Stimulated activated naive CD8-positive, alpha-beta T cell treated with anti-CD3 and anti-CD28 coated beads, Interleukin-15, Interleukin-2, amounts not matched to agents 100 U/mL and 50 U/mL, for 24 hours (primary cell): ENCODE measurements at regions not wholly inside any gene's neighbourhood (a gene's known extent, or its start where the extent isn't known, plus 50 kb on each side); places are given as distances from the start of the nearest gene placed in this dataset.

Source experiments
- ATAC-seq: fragments of 150-1000 bp; cut with Tn5 transposase; one replicate; pipeline ENCODE4 v1.10.0; 2021
- DNase-seq: peaks from one replicate; pipeline ENCODE4 v3.0.0; 2021

DNA sequence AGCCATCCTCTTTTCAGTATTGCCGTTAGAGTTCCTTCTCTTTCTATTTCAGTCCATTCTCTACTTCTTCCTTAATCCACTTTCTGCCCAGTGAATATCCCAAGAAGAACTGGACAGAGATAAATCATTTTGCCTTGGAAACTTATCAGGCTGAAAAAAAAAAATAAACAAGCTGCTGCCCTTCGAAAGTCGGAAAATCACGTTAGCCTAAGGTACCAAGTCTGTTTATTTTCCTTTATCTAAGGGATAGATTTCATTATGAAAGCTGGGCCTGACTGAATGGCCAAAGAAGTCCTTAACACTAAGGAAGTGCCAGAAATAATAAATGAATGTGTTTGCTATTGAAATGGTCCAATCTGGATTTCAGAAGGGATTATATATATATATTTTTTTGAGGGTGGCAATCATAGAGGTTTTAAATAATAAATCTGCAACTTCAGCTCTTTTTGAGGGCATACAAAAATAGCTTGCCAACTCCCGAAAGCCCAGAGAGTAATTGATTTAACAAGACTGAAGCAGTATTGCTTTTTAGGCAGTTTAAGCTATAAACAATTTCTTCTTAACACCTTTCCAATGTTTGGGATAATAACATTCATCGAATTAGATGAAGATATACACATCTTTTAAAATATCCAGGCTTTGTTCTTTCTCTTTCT, 127.0 kb upstream of the STMND1 start:
- ATAC-seq, result no peak
- DNase-seq, result no peak

DNA sequence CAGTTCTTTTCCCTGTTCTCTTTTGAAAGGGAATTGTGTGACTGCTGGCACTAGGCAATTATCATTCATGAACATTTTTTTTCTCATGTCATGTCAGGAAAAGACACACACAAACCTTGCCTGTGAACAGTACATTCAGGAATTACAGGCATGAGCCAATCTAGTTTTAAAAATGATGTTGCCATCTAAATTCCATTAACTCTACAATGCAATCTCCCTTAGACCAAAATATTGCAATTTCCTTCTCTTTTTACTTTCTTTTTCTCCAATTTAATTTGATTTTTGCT, 127.5 kb upstream of the STMND1 start:
- ATAC-seq, result no peak
- DNase-seq, result no peak

- no peak for DNase-seq
- no peak for ATAC-seq
Observed at GRCh38 chr6:16973545-16974386, 128.1 kb upstream of the STMND1 start.

DNA sequence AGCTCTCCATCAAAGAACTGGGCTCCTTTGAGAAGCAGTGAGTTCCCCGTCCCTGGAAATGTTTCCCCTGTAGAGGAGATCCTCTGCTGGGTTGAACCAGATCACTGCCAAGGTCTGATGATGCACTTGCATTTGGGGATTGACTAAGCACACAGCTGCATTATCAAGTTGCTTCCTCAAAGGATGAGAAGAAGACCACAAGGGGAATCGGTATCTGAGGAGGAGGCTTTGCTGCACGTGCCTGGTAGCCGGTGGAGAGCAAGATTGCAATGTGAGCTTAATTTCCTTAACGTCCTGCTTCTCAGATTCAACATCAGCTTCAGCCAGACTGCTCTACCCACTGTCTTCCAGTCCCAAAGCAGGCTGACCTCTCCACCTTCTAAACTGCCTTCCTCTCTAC, 128.8 kb upstream of the STMND1 start:
- DNase-seq (no peak), ATAC-seq (no peak)

- DNase-seq (no peak), ATAC-seq (peak; percentile 59)
Observed at GRCh38 chr6:16972535-16972934, 129.3 kb upstream of the STMND1 start.

- no peak for DNase-seq
- ATAC-seq, result no peak
Observed at GRCh38 chr6:16969699-16970655, 131.9 kb upstream of the STMND1 start.

DNA sequence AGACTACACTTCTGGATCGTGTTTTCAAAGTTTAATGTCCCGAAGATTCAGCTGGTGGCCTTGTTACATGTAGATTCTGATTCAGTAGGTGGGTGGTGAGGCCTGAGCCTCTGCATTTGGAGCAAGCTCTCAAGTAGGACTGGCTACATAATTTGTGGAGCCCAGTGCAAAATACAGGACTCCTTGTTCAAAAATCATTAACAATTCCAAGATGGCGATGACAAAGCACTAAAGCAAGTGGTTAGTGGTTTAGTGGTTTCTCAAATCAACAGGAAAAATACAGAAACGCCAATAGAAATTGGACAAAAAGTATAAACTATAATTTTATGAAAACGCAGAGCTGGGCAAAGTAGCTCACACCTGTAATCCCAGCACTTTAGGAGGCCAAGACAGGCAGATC, 133.7 kb upstream of the STMND1 start:
- ATAC-seq (no peak), DNase-seq (no peak)

DNA sequence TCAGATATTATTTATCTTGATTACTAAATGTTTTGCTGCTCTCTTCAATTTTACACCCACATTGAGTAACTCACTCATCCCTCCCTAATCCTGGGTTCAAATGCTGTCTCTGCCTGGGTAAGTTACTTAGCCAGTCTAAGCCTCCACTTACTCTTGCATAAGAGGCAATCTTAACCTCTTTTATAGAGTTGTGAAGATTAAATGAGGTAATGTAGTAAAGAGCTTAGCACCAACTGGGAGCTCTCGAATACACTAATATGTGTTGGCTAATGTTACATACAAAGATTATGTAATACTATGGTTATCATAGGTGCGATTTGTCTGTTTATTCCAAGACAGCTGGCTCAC, 134.4 kb upstream of the STMND1 start:
- DNase-seq, result no peak
- no peak for ATAC-seq

GRCh38 chr6:16966791-16967469, 134.9 kb upstream of the STMND1 start:
- ATAC-seq (no peak), DNase-seq (no peak)

DNA sequence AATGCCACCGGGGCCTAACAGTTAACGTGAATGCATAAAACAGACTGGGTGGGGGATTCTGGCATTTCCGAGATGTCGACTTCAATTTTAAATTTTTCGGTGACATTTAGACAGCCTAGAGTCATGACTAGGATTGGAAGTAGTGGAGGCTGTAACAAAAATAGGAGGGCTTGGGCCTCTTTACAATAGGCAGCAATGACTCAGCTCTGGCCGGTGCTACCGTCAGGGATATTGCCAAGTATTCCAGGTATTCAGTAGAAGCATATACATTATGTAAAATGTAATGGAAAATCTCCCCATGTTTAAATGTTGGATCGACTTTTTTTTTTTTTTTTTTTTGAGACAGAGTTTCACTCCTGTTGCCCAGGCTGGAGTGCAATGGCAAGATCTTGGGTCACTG, 136.2 kb upstream of the STMND1 start:
- DNase-seq (no peak), ATAC-seq (no peak)

GRCh38 chr6:16964553-16965499, 137.0 kb upstream of the STMND1 start:
- peak; percentile 90 for ATAC-seq

GRCh38 chr6:16961577-16961976, 140.3 kb upstream of the STMND1 start:
- ATAC-seq (no peak), DNase-seq (no peak)

More at GRCh38 chr6:16964553-16965499, 137.0 kb upstream of the STMND1 start:
- peak; percentile 73 for DNase-seq

GRCh38 chr6:16959789-16960188, 142.1 kb upstream of the STMND1 start:
- DNase-seq (no peak), ATAC-seq (no peak)

DNA sequence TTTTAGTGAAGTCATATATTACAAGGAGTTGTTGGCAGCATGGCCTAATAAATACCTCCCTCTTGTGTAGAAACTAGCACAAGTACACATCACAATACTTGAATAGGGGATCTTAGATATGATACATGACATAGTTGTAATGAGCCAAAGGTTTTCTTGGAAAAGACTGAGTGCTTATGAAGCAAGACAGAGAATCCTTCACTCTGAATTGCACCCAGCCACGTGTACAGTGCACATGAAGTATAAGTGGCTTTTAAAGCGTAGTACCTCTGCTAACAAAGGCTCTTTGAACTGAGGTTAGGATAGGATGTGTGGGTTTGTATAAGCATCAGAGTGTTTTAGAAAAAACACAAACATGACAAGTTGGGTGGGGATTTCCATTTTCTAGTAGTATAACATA, 145.5 kb upstream of the STMND1 start:
- no peak for DNase-seq
- peak; percentile 62 for ATAC-seq

DNA sequence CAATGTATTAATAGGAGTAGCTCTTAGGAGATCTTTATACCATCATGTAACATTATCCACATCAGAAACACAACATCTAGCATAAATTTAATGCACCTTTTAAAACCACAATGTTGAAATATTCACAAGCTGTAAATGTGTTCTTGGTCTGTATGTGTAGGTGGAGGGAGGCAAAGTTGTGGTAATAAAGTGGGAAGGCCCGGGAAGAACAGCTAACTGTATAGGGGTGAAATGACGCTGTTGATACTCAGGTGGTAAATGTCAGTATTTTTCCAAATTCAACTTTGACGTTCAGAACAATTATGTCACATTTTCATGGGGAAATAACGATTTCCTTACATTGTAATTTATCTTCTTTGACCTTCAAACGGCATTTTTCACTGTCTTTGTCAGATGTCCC, 146.0 kb upstream of the STMND1 start:
- DNase-seq (no peak), ATAC-seq (peak; percentile 73)

DNA sequence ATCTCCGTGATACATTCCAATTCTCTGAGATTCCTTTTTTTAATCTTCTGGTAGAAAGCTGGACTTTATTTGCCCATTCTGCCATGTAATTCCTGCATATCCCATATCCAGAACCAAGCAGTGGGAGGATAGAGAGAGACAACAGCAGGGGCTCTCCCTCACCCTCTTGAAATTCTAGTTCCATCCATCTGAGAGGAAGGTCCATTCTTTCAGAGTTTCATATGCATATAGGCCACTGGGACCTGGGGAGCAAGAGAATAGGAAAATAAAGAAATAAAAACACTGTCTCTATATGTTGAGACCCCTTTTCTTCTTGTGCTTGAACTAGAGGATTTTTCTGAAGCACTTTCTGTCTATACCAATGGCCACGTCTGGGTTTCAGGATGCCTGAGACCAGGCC, 147.9 kb upstream of the STMND1 start:
- DNase-seq (no peak), ATAC-seq (no peak)

DNA sequence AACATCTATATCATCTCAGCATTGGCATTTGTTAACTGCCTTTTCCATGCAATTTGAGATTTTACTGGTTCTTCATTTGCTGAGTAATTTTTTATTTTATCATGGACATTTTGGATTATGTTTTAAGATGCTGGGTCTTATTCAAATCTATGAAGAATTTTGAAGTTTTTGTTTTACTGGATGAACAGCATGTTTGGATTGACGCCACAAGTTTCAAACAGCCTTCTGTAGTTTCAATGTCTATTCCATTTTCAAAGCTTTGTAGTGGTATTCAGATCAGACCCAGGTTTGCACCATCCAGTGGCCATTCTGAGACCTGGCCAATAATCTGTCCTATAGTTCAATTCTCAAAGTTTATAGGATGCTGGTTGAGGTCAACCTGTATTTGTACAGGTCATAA, 148.4 kb upstream of the STMND1 start:
- no peak for DNase-seq
- no peak for ATAC-seq

- ATAC-seq (peak; percentile 74), DNase-seq (no peak)
Observed at GRCh38 chr6:16950825-16951495, 150.9 kb upstream of the STMND1 start.

DNA sequence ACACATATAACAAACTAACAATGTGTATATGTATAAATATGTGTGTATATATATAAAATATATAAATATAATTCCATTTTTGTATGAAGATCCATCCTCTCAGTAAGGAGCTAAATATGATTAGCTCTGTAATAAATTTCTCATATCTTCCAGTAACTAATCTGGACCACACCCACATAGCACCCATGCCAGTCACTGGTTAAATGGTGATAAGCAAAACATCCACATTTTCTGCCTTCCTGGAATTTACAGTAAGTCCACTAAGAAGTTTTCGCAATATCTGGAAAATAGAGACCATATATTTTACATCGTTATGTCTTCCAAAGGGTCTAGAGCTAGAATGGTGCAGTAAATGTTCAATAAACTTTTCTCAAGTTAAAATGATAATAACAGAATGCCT, 151.5 kb upstream of the STMND1 start:
- no peak for ATAC-seq
- DNase-seq, result no peak

- ATAC-seq (no peak), DNase-seq (no peak)
Observed at GRCh38 chr6:16949716-16950115, 152.1 kb upstream of the STMND1 start.

DNA sequence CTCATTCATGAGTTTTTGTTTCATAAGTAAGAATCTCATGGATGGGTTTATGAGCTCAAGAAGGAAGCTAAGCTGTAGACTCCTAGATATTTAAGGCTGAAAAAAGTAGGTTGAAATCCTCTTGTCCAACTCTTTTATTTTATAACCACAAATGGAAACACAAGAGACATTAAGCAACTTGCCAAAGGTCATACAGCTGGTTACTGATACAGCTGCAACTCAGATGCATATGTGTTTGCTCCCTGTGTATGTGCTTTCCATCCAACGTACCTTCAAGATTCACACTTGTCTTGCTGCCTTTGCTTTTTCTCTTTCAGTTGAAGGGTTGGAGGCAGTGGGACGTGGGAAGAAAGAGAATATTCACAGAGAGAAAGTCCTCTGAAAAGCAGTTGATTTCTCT, 153.5 kb upstream of the STMND1 start:
- ATAC-seq (no peak), DNase-seq (no peak)
